ENCODE measurements at regions not wholly inside any gene's neighbourhood (a gene's known extent, or its start where the extent isn't known, plus 50 kb on each side); places are given as distances from the start of the nearest gene placed in this dataset.

DNA sequence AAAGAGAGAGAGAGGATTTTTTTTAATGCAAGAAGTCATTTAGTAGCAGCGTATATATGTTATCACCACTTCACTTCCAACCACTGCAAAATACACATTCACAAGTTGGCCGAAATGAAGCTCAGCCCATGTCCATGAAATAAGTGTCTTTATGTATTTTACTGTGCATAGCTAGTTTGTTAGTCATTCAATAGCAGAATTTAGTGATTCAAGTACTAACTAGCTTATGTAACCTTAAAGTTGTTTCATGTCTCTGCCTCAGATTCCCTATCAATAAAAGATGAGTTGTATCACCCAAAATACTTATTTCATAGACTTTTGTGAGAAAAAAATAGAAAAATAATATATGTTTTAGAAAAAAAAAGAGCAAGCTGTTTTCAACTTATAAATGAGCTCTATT, 153.7 kb upstream of the PRDM1 start:
- Histone ChIP-seq H2AFZ (ENCODE audit: low read length) (no peak overlapping the region), H3K9me3 (ENCODE audit: low read length) (no peaks in the 10 kb centered on the region), H3K9ac (ENCODE audit: insufficient read depth, low read depth, low read length) (no peak overlapping the region), H3K27me3 (ENCODE audit: control insufficient read depth in 1 of 2, insufficient read depth in 2 of 2, low read length in 2 of 2) (peaks cover 0 to 4% of the 10 kb centered on the region in 2 experiments; a peak in 1 of 5 replicates), H3K4me3 (replicated peaks in 1 of 3; ENCODE audit: insufficient read depth in 1 of 3, low read depth in 2 of 3, low read length in 3 of 3) (no peak overlapping the region), H4K20me1 (ENCODE audit: insufficient read depth, low read length) (no peaks in the 10 kb centered on the region), H3K4me1 (ENCODE audit: insufficient read depth, low read length) (no peaks in the 10 kb centered on the region), H3K4me2 (ENCODE audit: low read depth, low read length) (no peak overlapping the region), H3K79me2 (ENCODE audit: insufficient read depth, low read length) (no peaks in the 10 kb centered on the region), H3K27ac (ENCODE audit: extremely low read length, insufficient read depth, low read length) (no peak overlapping the region), H3K36me3 (replicated peaks in 1 of 2; ENCODE audit: control insufficient read depth in 1 of 2, insufficient read depth in 2 of 2, low read length in 2 of 2) (no peaks in the 10 kb centered on the region)
- intact Hi-C loops (cut with micrococcal nuclease; ENCODE audit: unreplicated experiment) (no loop called here), in situ Hi-C loops (cut with HindIII; ENCODE audit: extremely low pct_ligation_motif_present, low pct_unique_long_range_greater_than_20kb) (no loop called here)
- ATAC-seq = no peak
- no TSS peak for BruUV-seq (replicated peaks)
- POLR2A ChIA-PET = no interaction called here
- WGBS (ENCODE audit: low lambda C conversion rate) = 44% methylated on average over 2 of the region's 2 CpGs
- CTCF ChIA-PET (ENCODE audit: low intra/inter-chr PET ratio, low total read pairs) = no interaction called here
- no peak for DNase-seq (ENCODE audit: low spot score)
- TF ChIP-seq PHF20 (CRISPR knock-in tag; IDR thresholded peaks at IDR 0.05) (no peak), ZIK1 (CRISPR knock-in tag; IDR thresholded peaks at IDR 0.05; ENCODE audit: borderline replicate concordance, low read depth) (no peak), ZSCAN9 (CRISPR knock-in tag; IDR thresholded peaks at IDR 0.05; ENCODE audit: borderline replicate concordance) (no peak), ZNF20 (CRISPR knock-in tag; IDR thresholded peaks at IDR 0.05) (no peak)
- TF ChIP-seq, protein P1, sequence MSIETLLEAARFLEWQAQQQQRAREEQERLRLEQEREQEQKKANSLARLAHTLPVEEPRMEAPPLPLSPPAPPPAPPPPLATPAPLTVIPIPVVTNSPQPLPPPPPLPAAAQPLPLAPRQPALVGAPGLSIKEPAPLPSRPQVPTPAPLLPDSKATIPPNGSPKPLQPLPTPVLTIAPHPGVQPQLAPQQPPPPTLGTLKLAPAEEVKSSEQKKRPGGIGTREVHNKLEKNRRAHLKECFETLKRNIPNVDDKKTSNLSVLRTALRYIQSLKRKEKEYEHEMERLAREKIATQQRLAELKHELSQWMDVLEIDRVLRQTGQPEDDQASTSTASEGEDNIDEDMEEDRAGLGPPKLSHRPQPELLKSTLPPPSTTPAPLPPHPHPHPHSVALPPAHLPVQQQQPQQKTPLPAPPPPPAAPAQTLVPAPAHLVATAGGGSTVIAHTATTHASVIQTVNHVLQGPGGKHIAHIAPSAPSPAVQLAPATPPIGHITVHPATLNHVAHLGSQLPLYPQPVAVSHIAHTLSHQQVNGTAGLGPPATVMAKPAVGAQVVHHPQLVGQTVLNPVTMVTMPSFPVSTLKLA (IDR thresholded peaks at IDR 0.05) = no peak
- FAIRE-seq = no peak

GRCh38 chr6:105929626-105930025, 156.5 kb upstream of the PRDM1 start:
- no peak overlapping the region for H2AFZ ChIP-seq (ENCODE audit: low read length)
- H4K20me1 ChIP-seq (ENCODE audit: insufficient read depth, low read length) = no peaks in the 10 kb centered on the region
- peaks cover 0 to 4% of the 10 kb centered on the region in 2 experiments; a peak in 1 of 5 replicates for H3K27me3 ChIP-seq (ENCODE audit: control insufficient read depth in 1 of 2, insufficient read depth in 2 of 2, low read length in 2 of 2)
- no peaks in the 10 kb centered on the region for H3K4me1 ChIP-seq (ENCODE audit: insufficient read depth, low read length)
- 0% methylated on average over 1 of the region's 1 CpG for WGBS (ENCODE audit: low lambda C conversion rate)
- H3K9me3 ChIP-seq (ENCODE audit: low read length) = no peaks in the 10 kb centered on the region
- H3K4me2 ChIP-seq (ENCODE audit: low read depth, low read length) = no peak overlapping the region
- no peak for ATAC-seq
- no peaks in the 10 kb centered on the region for H3K79me2 ChIP-seq (ENCODE audit: insufficient read depth, low read length)
- H3K9ac ChIP-seq (ENCODE audit: insufficient read depth, low read depth, low read length) = no peak overlapping the region
- FAIRE-seq = no peak
- in situ Hi-C loops (cut with HindIII; ENCODE audit: extremely low pct_ligation_motif_present, low pct_unique_long_range_greater_than_20kb) (no loop called here), intact Hi-C loops (cut with micrococcal nuclease; ENCODE audit: unreplicated experiment) (no loop called here)
- no peak for DNase-seq (ENCODE audit: low spot score)
- H3K4me3 ChIP-seq (replicated peaks in 1 of 3; ENCODE audit: insufficient read depth in 1 of 3, low read depth in 2 of 3, low read length in 3 of 3) = no peak overlapping the region
- H3K27ac ChIP-seq (ENCODE audit: extremely low read length, insufficient read depth, low read length) = no peak overlapping the region
- no peaks in the 10 kb centered on the region for H3K36me3 ChIP-seq (replicated peaks in 1 of 2; ENCODE audit: control insufficient read depth in 1 of 2, insufficient read depth in 2 of 2, low read length in 2 of 2)
- ChIA-PET CTCF (ENCODE audit: low intra/inter-chr PET ratio, low total read pairs) (no interaction called here), POLR2A (no interaction called here)
- no TSS peak for BruUV-seq (replicated peaks)
- TF ChIP-seq ZNF34 (CRISPR knock-in tag; IDR thresholded peaks at IDR 0.05; ENCODE audit: borderline replicate concordance) = no peak
- TF ChIP-seq, protein P2, sequence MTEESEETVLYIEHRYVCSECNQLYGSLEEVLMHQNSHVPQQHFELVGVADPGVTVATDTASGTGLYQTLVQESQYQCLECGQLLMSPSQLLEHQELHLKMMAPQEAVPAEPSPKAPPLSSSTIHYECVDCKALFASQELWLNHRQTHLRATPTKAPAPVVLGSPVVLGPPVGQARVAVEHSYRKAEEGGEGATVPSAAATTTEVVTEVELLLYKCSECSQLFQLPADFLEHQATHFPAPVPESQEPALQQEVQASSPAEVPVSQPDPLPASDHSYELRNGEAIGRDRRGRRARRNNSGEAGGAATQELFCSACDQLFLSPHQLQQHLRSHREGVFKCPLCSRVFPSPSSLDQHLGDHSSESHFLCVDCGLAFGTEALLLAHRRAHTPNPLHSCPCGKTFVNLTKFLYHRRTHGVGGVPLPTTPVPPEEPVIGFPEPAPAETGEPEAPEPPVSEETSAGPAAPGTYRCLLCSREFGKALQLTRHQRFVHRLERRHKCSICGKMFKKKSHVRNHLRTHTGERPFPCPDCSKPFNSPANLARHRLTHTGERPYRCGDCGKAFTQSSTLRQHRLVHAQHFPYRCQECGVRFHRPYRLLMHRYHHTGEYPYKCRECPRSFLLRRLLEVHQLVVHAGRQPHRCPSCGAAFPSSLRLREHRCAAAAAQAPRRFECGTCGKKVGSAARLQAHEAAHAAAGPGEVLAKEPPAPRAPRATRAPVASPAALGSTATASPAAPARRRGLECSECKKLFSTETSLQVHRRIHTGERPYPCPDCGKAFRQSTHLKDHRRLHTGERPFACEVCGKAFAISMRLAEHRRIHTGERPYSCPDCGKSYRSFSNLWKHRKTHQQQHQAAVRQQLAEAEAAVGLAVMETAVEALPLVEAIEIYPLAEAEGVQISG (CRISPR knock-in tag; IDR thresholded peaks at IDR 0.05) = no peak
- no peak for TF ChIP-seq CENPBD1 (CRISPR knock-in tag; IDR thresholded peaks at IDR 0.05; ENCODE audit: borderline replicate concordance, low read depth)
- TF ChIP-seq FOXO4 (CRISPR knock-in tag; conservative IDR thresholded peaks at IDR 0.05) = no peak
- no peak for TF ChIP-seq HOXA5 (CRISPR knock-in tag; IDR thresholded peaks at IDR 0.05)
